HEK293 (cell line): ENCODE measurements at regions not wholly inside any gene's neighbourhood (a gene's known extent, or its start where the extent isn't known, plus 50 kb on each side); places are given as distances from the start of the nearest gene placed in this dataset.

Source experiments
- CTCF ChIP-seq: fragments of 450-650 bp; formaldehyde crosslinking; IDR thresholded peaks from 2 replicates; pipeline ENCODE4 v1.5.1; 2016; ENCODE audit warnings: missing biosample characterization, missing genetic modification characterization
- GLI2 ChIP-seq: fragments of 450-650 bp; formaldehyde crosslinking; IDR thresholded peaks from 2 replicates; pipeline ENCODE4; 2017; ENCODE audit warnings: missing biosample characterization, missing genetic modification characterization, low read depth, borderline replicate concordance
- PRDM6 ChIP-seq: fragments of 450-650 bp; formaldehyde crosslinking; IDR thresholded peaks from 2 replicates; pipeline ENCODE4 v1.5.1; 2017; ENCODE audit warnings: missing biosample characterization, missing genetic modification characterization
- REST ChIP-seq: fragments of 450-650 bp; formaldehyde crosslinking; IDR thresholded peaks from 2 replicates; pipeline ENCODE4 v1.5.1; 2016; ENCODE audit warnings: missing biosample characterization, missing genetic modification characterization
- SETDB1 ChIP-seq: IDR thresholded peaks from one replicate; pipeline ENCODE4 v1.6.1; 2017; ENCODE audit warnings: mild to moderate bottlenecking, low read length, moderate library complexity, mixed read lengths; ENCODE audit not compliant: insufficient read length
- TRIM28 ChIP-seq: IDR thresholded peaks from 2 replicates; pipeline ENCODE4 v1.6.1; 2011; ENCODE audit warnings: low read length, control low read depth, borderline replicate concordance
- ZBTB21 ChIP-seq: fragments of 450-650 bp; formaldehyde crosslinking; IDR thresholded peaks from 2 replicates; pipeline ENCODE4 v1.5.1; 2017; ENCODE audit warnings: missing biosample characterization, missing genetic modification characterization
- ZNF18 ChIP-seq: fragments of 450-650 bp; formaldehyde crosslinking; IDR thresholded peaks from 2 replicates; pipeline ENCODE4 v1.5.1; 2016; ENCODE audit warnings: missing biosample characterization, missing genetic modification characterization
- ZNF623 ChIP-seq: fragments of 450-650 bp; formaldehyde crosslinking; IDR thresholded peaks from 2 replicates; pipeline ENCODE4 v1.5.1; 2016; ENCODE audit warnings: missing biosample characterization, missing genetic modification characterization
- ZNF677 ChIP-seq: fragments of 450-650 bp; IDR thresholded peaks from 2 replicates; pipeline ENCODE4 v1.5.0; 2018; ENCODE audit warnings: missing biosample characterization, mild to moderate bottlenecking, missing genetic modification characterization, moderate library complexity

GRCh38 chr10:78560341-78560688 lies 508.5 kb upstream of the ZMIZ1 start:
- TF ChIP-seq CTCF (tag by site-specific recombination) (no peak), ZNF677 (tag by site-specific recombination) (no peak), ZNF18 (tag by site-specific recombination) (no peak), REST (tag by site-specific recombination) (no peak), SETDB1 (no peak), GLI2 (tag by site-specific recombination) (no peak), ZBTB21 (tag by site-specific recombination) (no peak), ZNF623 (tag by site-specific recombination) (no peak), PRDM6 (tag by site-specific recombination) (no peak), TRIM28 (no peak)
